GM23248 (cell line): ENCODE measurements at regions not wholly inside any gene's neighbourhood (a gene's known extent, or its start where the extent isn't known, plus 50 kb on each side); places are given as distances from the start of the nearest gene placed in this dataset.
"Not testable (repeated sequence)": the region's sequence is repeated elsewhere in the genome, so short reads cannot be mapped to it uniquely, and the experiment has no call there.

Experiments used
- DNase-seq: peaks from one replicate; pipeline ENCODE4 v3.0.0-alpha.2; 2015
- H2AFZ ChIP-seq: fragments of 200-600 bp; sonication (generic); 2 replicates; pipeline ENCODE4 v1.6.1; 2016; ENCODE audit warnings: antibody characterized with exemption
- H3F3A ChIP-seq: fragments of 200-600 bp; sonication (generic); 2 replicates; pipeline ENCODE4 v1.6.1; 2016; ENCODE audit warnings: mild to moderate bottlenecking, antibody characterized with exemption, mixed run types; ENCODE audit not compliant: insufficient read depth
- H3K27ac ChIP-seq: fragments of 200-600 bp; sonication (generic); 2 replicates; pipeline ENCODE4 v1.5.1; 2016; ENCODE audit warnings: mild to moderate bottlenecking
- H3K27me3 ChIP-seq: fragments of 200-600 bp; sonication (generic); replicated peaks from 2 replicates; pipeline ENCODE4 v1.6.1; 2016; ENCODE audit warnings: mild to moderate bottlenecking; ENCODE audit not compliant: insufficient read depth
- H3K36me3 ChIP-seq: fragments of 200-600 bp; sonication (generic); 2 replicates; pipeline ENCODE4 v1.6.1; 2016; ENCODE audit warnings: low read depth, mild to moderate bottlenecking
- H3K4me1 ChIP-seq: fragments of 200-600 bp; sonication (generic); 2 replicates; pipeline ENCODE4 v1.6.1; 2016; ENCODE audit warnings: mild to moderate bottlenecking; ENCODE audit not compliant: insufficient read depth
- H3K4me2 ChIP-seq: fragments of 200-600 bp; sonication (generic); one replicate; pipeline ENCODE4 v1.6.1; 2016; ENCODE audit warnings: mild to moderate bottlenecking; ENCODE audit not compliant: unreplicated experiment
- H3K4me3 ChIP-seq: fragments of 200-600 bp; sonication (generic); 2 replicates; pipeline ENCODE4 v1.5.1; 2016; ENCODE audit warnings: mild to moderate bottlenecking
- H3K79me2 ChIP-seq: fragments of 200-600 bp; sonication (generic); 2 replicates; pipeline ENCODE4 v1.6.1; 2016; ENCODE audit warnings: mild to moderate bottlenecking; ENCODE audit not compliant: insufficient read depth
- H3K9ac ChIP-seq: fragments of 200-600 bp; sonication (generic); 2 replicates; pipeline ENCODE4 v1.6.1; 2016; ENCODE audit warnings: mild to moderate bottlenecking
- H3K9me2 ChIP-seq: fragments of 200-600 bp; sonication (generic); 2 replicates; pipeline ENCODE4 v1.6.1; 2016; ENCODE audit warnings: mixed run types, mild to moderate bottlenecking, moderate library complexity; ENCODE audit not compliant: insufficient read depth
- H3K9me3 ChIP-seq: fragments of 200-600 bp; sonication (generic); one replicate; pipeline ENCODE4 v1.6.1; 2017; ENCODE audit warnings: low read depth
- H4K20me1 ChIP-seq: fragments of 200-600 bp; sonication (generic); 2 replicates; pipeline ENCODE4 v1.6.0; 2016; ENCODE audit not compliant: insufficient read depth
- EZH2 ChIP-seq: fragments of 200-600 bp; sonication (generic); IDR thresholded peaks from 2 replicates; pipeline ENCODE4 v1.6.1; 2018; ENCODE audit warnings: antibody characterized with exemption, mild to moderate bottlenecking; ENCODE audit not compliant: insufficient read depth, poor library complexity, severe bottlenecking
- EZH2phosphoT487 ChIP-seq: fragments of 200-600 bp; sonication (generic); IDR thresholded peaks from 2 replicates; pipeline ENCODE4 v1.6.1; 2018; ENCODE audit warnings: antibody characterized with exemption, moderate library complexity, mild to moderate bottlenecking, low read depth; ENCODE audit not compliant: insufficient read depth
- WGBS, 2 experiments: methylation state at CpG; one replicate each; pipeline ENCODE4 v1.1.6; 2015 to 2017; ENCODE audit warnings: low lambda C conversion rate in 2 of 2, low coverage in 1 of 2; ENCODE audit errors: missing lambda C conversion rate in 2 of 2; 5-methylcytosine and 5-hydroxymethylcytosine counted together
- in situ Hi-C: fragments of 300-500 bp; cut with MboI; formaldehyde crosslinking; loops from 2 replicates; pipeline ENCODE4 v1.15.0; 2020

DNA sequence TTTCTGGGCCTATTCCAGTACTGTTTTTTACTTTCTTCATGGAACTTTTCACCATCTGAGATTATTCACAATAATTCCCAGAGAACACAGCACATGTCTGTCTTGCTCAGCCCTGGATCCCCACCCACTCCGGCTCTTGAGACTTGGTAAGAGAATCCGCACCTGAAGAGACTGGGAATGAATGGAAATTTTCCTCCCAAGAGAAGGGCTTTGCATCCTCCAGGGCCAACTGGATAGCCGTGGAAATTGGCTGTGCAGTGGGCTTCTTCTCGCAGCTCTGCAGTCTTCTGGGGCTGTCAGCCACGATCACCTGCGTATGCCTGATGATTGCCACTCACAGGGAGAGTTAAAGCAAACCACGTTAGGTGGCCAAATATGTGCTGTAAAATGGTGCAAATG lies 159.1 kb downstream of the THBS2 start:
- Histone ChIP-seq H3K36me3 (no peaks in the 10 kb centered on the region), H3F3A (peaks cover 6% of the 10 kb centered on the region; the same call in 1 of the 2 replicates), H3K4me2 (no peak overlapping the region), H3K79me2 (no peaks in the 10 kb centered on the region), H3K9ac (no peak overlapping the region), H3K9me2 (no peaks in the 10 kb centered on the region), H4K20me1 (no peaks in the 10 kb centered on the region), H3K27me3 (no peaks in the 10 kb centered on the region), H3K4me1 (peaks cover 25% of the 10 kb centered on the region), H3K27ac (no peak overlapping the region), H3K4me3 (no peak overlapping the region), H2AFZ (no peak overlapping the region), H3K9me3 (no peaks in the 10 kb centered on the region)
- in situ Hi-C loops = no loop called here
- DNase-seq = no peak
- no peak for TF ChIP-seq EZH2
- TF ChIP-seq EZH2phosphoT487 = no peak
- 92 to 93% methylated on average over 7 of the region's 7 CpGs for WGBS, 2 experiments

DNA sequence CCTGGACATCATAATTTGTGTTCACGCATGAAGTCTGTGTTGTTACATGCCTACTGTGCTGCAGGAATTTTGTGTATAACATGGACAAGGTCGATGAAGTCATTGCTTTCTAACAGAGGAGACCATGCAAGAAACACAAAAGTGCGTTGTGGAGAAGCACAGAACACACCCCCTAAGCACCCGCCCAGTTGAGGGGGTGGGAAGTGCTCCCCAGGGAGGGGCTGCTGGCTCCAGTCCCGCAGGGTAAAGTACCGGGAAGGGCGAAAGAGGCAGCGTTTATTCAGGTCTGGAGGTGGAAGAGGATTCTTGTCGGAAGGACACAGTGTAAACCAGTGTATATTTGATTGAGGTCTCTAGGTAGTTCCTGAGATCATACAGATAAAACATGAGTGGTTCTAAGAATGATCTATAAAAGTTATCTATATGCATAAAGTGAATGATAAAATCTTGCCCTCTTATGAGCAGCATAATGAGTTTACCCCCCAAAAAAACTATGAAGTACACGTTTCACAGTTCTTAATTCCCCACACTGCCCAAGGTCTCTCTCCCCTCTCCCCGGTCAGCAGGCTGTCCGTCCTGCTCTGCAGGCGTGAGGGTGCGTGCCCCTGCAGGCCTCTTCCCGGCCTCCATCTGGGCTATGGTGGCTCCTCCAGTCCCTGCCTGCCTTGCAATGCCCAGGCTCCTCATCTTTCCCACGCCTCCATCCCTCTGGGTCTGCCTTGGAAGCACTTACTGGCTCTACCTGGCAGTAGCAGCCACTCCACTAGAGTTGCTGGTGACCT lies 159.7 kb downstream of the THBS2 start:
- Histone ChIP-seq H4K20me1 (no peaks in the 10 kb centered on the region), H3K9ac (no peak overlapping the region), H3K4me2 (no peak overlapping the region), H3K9me2 (no peaks in the 10 kb centered on the region), H3K27ac (no peak overlapping the region), H3F3A (peaks cover 6% of the 10 kb centered on the region; the same call in 1 of the 2 replicates), H3K36me3 (no peaks in the 10 kb centered on the region), H3K9me3 (no peaks in the 10 kb centered on the region), H3K27me3 (no peaks in the 10 kb centered on the region), H3K79me2 (no peaks in the 10 kb centered on the region), H2AFZ (no peak overlapping the region), H3K4me3 (no peak overlapping the region), H3K4me1 (peaks cover 25% of the 10 kb centered on the region)
- WGBS, 2 experiments = 88 to 90% methylated on average over 16 of the region's 16 CpGs
- DNase-seq = no peak
- in situ Hi-C loops = no loop called here
- no peak for TF ChIP-seq EZH2

DNA sequence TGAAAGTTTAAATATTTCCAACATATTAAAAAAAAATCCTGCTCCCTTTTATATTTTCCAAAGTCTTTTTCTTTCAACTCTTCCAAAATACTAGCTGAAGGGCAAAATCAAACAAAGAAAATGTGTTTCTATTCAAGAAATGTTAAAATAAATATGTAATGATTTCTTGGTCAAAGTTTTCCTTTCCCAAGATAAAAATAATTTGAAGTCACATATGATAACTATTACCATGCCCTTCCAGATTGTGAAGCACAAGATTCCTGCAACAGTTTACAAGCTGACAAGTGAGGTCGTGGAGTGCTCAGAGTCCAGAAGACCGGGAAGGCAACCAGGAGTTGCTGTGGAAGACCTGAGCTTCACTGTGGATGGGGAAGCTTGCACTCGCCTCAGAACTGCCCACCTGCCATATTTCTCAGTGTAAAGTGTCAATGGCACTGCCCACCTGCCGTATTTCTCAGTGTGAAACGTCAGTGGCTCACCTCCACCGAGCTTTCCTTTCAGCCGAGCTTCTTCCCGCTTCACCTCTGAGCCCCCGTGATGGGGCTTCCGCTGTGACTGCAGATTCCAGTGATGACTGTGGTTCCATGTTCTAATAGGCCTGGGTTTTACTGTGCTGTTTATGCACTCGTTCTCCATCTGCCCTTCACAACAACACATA lies 160.5 kb downstream of the THBS2 start:
- H3K9ac ChIP-seq = no peak overlapping the region
- H3K9me3 ChIP-seq = no peaks in the 10 kb centered on the region
- H3K27me3 ChIP-seq = no peaks in the 10 kb centered on the region
- TF ChIP-seq EZH2 (no peak), EZH2phosphoT487 (no peak)
- DNase-seq = no peak
- no peaks in the 10 kb centered on the region for H3K9me2 ChIP-seq
- H3K4me1 ChIP-seq = peaks cover 18% of the 10 kb centered on the region
- H3K4me2 ChIP-seq = no peak overlapping the region
- peaks cover 6% of the 10 kb centered on the region; the same call in 1 of the 2 replicates for H3F3A ChIP-seq
- H3K36me3 ChIP-seq = no peaks in the 10 kb centered on the region
- no peak overlapping the region for H2AFZ ChIP-seq
- no peaks in the 10 kb centered on the region for H4K20me1 ChIP-seq
- 44 to 50% methylated on average over 11 of the region's 11 CpGs for WGBS, 2 experiments
- in situ Hi-C loops = no loop called here
- H3K4me3 ChIP-seq = no peak overlapping the region
- no peaks in the 10 kb centered on the region for H3K79me2 ChIP-seq
- no peak overlapping the region for H3K27ac ChIP-seq

DNA sequence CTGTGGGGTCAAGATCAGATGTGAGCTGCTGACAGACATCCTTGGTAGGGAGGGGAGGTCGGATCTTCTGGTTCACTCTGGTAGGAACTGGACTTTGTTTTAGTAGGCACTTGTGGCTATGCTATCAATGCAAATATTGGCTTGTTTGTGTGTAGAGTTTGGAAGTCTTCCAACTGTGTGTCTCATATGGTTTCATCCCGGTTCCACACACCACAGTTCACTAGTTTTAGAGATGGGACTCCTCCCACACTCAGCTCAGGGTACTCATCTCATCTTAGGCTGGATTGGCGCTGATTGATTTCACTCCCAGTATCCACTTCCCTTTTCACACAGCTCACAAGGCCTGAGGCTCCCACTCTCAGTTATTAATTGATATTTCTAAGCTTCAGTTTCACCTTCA lies 161.3 kb downstream of the THBS2 start:
- H3K36me3 ChIP-seq = no peaks in the 10 kb centered on the region
- in situ Hi-C loops = no loop called here
- H2AFZ ChIP-seq = no peak overlapping the region
- no peaks in the 10 kb centered on the region for H4K20me1 ChIP-seq
- H3K9me2 ChIP-seq = no peaks in the 10 kb centered on the region
- peak; percentile 22 for DNase-seq
- peaks cover 6% of the 10 kb centered on the region; the same call in 1 of the 2 replicates for H3F3A ChIP-seq
- no peak overlapping the region for H3K27ac ChIP-seq
- no peak overlapping the region for H3K9ac ChIP-seq
- no peaks in the 10 kb centered on the region for H3K27me3 ChIP-seq
- peaks cover 15% of the 10 kb centered on the region for H3K4me1 ChIP-seq
- H3K79me2 ChIP-seq = no peaks in the 10 kb centered on the region
- no peaks in the 10 kb centered on the region for H3K9me3 ChIP-seq
- H3K4me3 ChIP-seq = no peak overlapping the region
- TF ChIP-seq EZH2 (no peak), EZH2phosphoT487 (no peak)
- WGBS, 2 experiments = 60 to 61% methylated on average over 3 of the region's 3 CpGs
- no peak overlapping the region for H3K4me2 ChIP-seq

DNA sequence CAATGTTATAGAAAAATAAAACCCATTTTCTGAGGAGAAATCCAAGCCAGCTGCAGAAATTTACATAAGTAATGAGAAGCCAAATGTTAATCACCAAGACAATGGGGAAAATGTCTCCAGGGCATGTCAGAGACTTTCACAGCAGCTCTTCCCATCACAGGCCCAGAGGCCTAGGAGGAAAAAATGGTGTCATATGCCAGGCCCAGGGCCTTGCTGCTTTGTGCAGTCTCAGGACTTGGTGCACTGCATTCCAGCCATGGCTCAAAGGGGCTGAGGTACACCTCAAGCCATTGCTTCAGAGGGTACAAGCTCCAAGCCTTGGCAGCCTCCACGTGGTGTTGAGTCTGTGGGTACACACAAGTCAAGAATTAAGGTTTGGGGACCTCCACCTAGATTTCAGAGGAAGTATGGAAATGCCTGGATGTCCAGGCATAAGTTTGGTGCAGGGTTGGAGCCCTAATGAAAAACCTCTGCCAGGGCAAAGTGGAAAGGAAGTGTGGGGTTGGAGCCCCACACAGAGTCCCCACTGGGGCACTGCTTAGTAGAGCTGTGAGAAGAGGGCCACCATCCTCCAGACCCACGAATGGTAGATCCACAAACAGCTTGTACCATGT lies 163.0 kb downstream of the THBS2 start:
- H3K9ac ChIP-seq, H3K27me3 ChIP-seq, H3K4me1 ChIP-seq, H3K4me2 ChIP-seq, H3K4me3 ChIP-seq, in situ Hi-C loops, H3K79me2 ChIP-seq, H3K36me3 ChIP-seq, H3F3A ChIP-seq, H3K9me2 ChIP-seq, H2AFZ ChIP-seq, H4K20me1 ChIP-seq, H3K9me3 ChIP-seq, H3K27ac ChIP-seq, DNase-seq: not testable (repeated sequence)
- 28 to 30% methylated on average over 2 of the region's 2 CpGs for WGBS, 2 experiments
